HepG2 (cell line): ENCODE measurements at regions not wholly inside any gene's neighbourhood (a gene's known extent, or its start where the extent isn't known, plus 50 kb on each side); places are given as distances from the start of the nearest gene placed in this dataset.

Experiments used
- ATF2 ChIP-seq: sonication (generic); formaldehyde crosslinking; IDR thresholded peaks from 2 replicates; pipeline ENCODE4 v1.4.0; 2020; ENCODE audit warnings: missing genetic modification reagents
- HOXA5 ChIP-seq: sonication (generic); formaldehyde crosslinking; IDR thresholded peaks from 2 replicates; pipeline ENCODE4 v1.4.0; 2020; ENCODE audit warnings: missing genetic modification reagents
- KDM2A ChIP-seq: sonication (generic); formaldehyde crosslinking; IDR thresholded peaks from 2 replicates; pipeline ENCODE4 v1.4.0; 2020; ENCODE audit warnings: low read depth, missing genetic modification reagents, borderline replicate concordance
- KLF9 ChIP-seq: IDR thresholded peaks from 2 replicates; pipeline ENCODE4 v1.6.1; 2016; ENCODE audit warnings: low read depth
- NKX3-1 ChIP-seq: sonication (generic); formaldehyde crosslinking; IDR thresholded peaks from 2 replicates; pipeline ENCODE4 v1.5.0; 2020; ENCODE audit warnings: missing genetic modification reagents
- RFXANK ChIP-seq: IDR thresholded peaks from 2 replicates; pipeline ENCODE4 v1.6.1; 2016
- SOX5 ChIP-seq: IDR thresholded peaks from 2 replicates; pipeline ENCODE4 v1.6.1; 2016; ENCODE audit warnings: borderline replicate concordance
- STAG1 ChIP-seq: sonication (generic); formaldehyde crosslinking; IDR thresholded peaks from 2 replicates; pipeline ENCODE4 v1.4.0; 2020; ENCODE audit warnings: missing genetic modification reagents
- ZBTB37 ChIP-seq: sonication (generic); formaldehyde crosslinking; IDR thresholded peaks from 2 replicates; pipeline ENCODE4 v1.4.0; 2020; ENCODE audit warnings: mild to moderate bottlenecking, missing genetic modification reagents
- ZNF17 ChIP-seq: sonication (generic); formaldehyde crosslinking; IDR thresholded peaks from 2 replicates; pipeline ENCODE4 v1.5.0; 2020; ENCODE audit warnings: mild to moderate bottlenecking, missing genetic modification reagents
- ZNF362 ChIP-seq: sonication (generic); formaldehyde crosslinking; IDR thresholded peaks from 2 replicates; pipeline ENCODE4 v1.4.0; 2020; ENCODE audit warnings: missing genetic modification reagents, mild to moderate bottlenecking, borderline replicate concordance
- ZNF414 ChIP-seq: sonication (generic); formaldehyde crosslinking; IDR thresholded peaks from 2 replicates; pipeline ENCODE4 v1.5.0; 2020; ENCODE audit warnings: missing genetic modification reagents
- ZNF646 ChIP-seq: sonication (generic); formaldehyde crosslinking; IDR thresholded peaks from 2 replicates; pipeline ENCODE4 v1.9.0; 2021; ENCODE audit warnings: mild to moderate bottlenecking, missing genetic modification reagents
- ZNF768 ChIP-seq: sonication (generic); formaldehyde crosslinking; IDR thresholded peaks from 2 replicates; pipeline ENCODE4 v1.4.0; 2020; ENCODE audit warnings: missing genetic modification reagents
- ZNF776 ChIP-seq: sonication (generic); formaldehyde crosslinking; IDR thresholded peaks from 2 replicates; pipeline ENCODE4 v1.4.0; 2020; ENCODE audit warnings: mild to moderate bottlenecking, missing genetic modification reagents
- ZNF883 ChIP-seq: sonication (generic); formaldehyde crosslinking; IDR thresholded peaks from 2 replicates; pipeline ENCODE4 v1.5.1; 2020; ENCODE audit warnings: mild to moderate bottlenecking, missing genetic modification reagents; ENCODE audit errors: not compliant biosample characterization
- ZSCAN31 ChIP-seq: sonication (generic); formaldehyde crosslinking; IDR thresholded peaks from 2 replicates; pipeline ENCODE4 v1.5.0; 2020; ENCODE audit warnings: low read depth, mild to moderate bottlenecking, missing genetic modification reagents
- TF ChIP-seq, protein P1 (sequence below): sonication (generic); formaldehyde crosslinking; IDR thresholded peaks from 2 replicates; pipeline ENCODE4 v1.4.0; 2020; ENCODE audit warnings: mild to moderate bottlenecking, missing genetic modification reagents

DNA sequence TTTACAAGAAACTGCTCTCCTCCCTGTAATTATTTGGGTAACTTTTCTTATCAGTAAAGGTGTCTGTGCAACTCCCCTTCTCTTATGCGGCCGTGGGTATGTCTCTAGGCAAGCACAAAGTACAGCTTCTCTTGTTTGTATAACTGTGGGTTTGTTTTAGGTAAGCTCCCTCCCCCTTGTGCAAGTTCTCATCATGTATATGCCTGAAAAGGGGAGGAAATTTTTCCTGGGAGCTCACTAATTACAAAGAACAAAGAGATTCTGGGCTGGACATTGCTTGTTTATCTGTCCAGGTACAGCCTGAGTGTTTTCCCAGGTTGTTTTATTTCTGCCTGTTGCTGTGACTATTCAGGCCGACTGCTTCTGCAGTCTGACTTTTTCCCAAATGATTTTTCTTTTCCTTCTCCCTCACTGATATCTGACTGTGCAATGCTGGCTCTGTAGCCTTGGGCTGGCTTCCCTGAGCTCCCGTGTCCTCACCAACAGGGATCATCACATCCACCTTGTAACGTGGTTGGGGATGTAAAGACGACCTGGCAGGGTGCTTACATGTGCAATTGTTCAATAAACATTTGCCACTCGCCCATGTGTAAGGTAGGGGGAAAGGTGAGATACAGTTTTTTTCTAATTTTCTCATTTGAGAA is 916.5 kb downstream of the AACS start (continued):
- TF ChIP-seq ZNF646 (no peak), ZNF362 (no peak), NKX3-1 (no peak), ZNF776 (CRISPR knock-in tag) (no peak), KDM2A (CRISPR knock-in tag) (no peak), RFXANK (CRISPR knock-in tag) (no peak), KLF9 (no peak), HOXA5 (CRISPR knock-in tag) (0 out of 2 replicates have a peak, but pooled peaks have one; percentile 42), ZNF17 (CRISPR knock-in tag) (no peak), ATF2 (CRISPR knock-in tag) (no peak), ZSCAN31 (CRISPR knock-in tag) (no peak), ZNF883 (CRISPR knock-in tag) (no peak), ZBTB37 (no peak), ZNF414 (no peak), ZNF768 (no peak), SOX5 (peak; percentile 62; the same call in 1 of the 2 replicates), STAG1 (CRISPR knock-in tag) (no peak)
- TF ChIP-seq, protein P1, sequence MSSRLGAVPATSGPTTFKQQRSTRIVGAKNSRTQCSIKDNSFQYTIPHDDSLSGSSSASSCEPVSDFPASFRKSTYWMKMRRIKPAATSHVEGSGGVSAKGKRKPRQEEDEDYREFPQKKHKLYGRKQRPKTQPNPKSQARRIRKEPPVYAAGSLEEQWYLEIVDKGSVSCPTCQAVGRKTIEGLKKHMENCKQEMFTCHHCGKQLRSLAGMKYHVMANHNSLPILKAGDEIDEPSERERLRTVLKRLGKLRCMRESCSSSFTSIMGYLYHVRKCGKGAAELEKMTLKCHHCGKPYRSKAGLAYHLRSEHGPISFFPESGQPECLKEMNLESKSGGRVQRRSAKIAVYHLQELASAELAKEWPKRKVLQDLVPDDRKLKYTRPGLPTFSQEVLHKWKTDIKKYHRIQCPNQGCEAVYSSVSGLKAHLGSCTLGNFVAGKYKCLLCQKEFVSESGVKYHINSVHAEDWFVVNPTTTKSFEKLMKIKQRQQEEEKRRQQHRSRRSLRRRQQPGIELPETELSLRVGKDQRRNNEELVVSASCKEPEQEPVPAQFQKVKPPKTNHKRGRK (CRISPR knock-in tag): no peak
